ENCODE measurements at regions not wholly inside any gene's neighbourhood (a gene's known extent, or its start where the extent isn't known, plus 50 kb on each side); places are given as distances from the start of the nearest gene placed in this dataset.

GRCh38 chr6:40714576-40715564 is 127.7 kb upstream of the LRFN2 start:
- DNase-seq: peak; percentile 47 to 74 (median 54)
- no peaks in the 10 kb centered on the region for H3K27me3 ChIP-seq
- TF ChIP-seq POLR2A (IDR thresholded peaks at IDR 0.05): no peak
- peak in 1 of 4 donors; percentile 12 for TF ChIP-seq CTCF (IDR thresholded peaks at IDR 0.05)
- H3K9me3 ChIP-seq: no peaks in the 10 kb centered on the region
- ATAC-seq: peak; percentile 52 to 94 (median 84)
- H3K4me1 ChIP-seq: peaks cover 0 to 14% (median 0%) of the 10 kb centered on the region in 4 donors
- H3K27ac ChIP-seq: peak overlapping the region in 1 of 3 donors; percentile 68
- H3K4me3 ChIP-seq: no peak overlapping the region
- H3K36me3 ChIP-seq: no peaks in the 10 kb centered on the region
- intact Hi-C loops (cut with DNase I): no loop called here
- WGBS (ENCODE audit: insufficient coverage, low coverage, low lambda C conversion rate, missing lambda C conversion rate): 56% methylated on average over 6 of the region's 8 CpGs

GRCh38 chr6:40714143-40714542 is 127.0 kb upstream of the LRFN2 start:
- intact Hi-C loops (cut with DNase I): no loop called here
- H3K4me1 ChIP-seq: peaks cover 0 to 12% (median 0%) of the 10 kb centered on the region in 4 donors
- WGBS (ENCODE audit: insufficient coverage, low coverage, low lambda C conversion rate, missing lambda C conversion rate): 87% methylated on average over 3 of the region's 6 CpGs
- ATAC-seq (no peak), DNase-seq (no peak)
- H3K27me3 ChIP-seq: no peaks in the 10 kb centered on the region
- peak overlapping the region in 1 of 3 donors; percentile 68 for H3K27ac ChIP-seq
- H3K9me3 ChIP-seq: no peaks in the 10 kb centered on the region
- TF ChIP-seq POLR2A (IDR thresholded peaks at IDR 0.05) (no peak), CTCF (IDR thresholded peaks at IDR 0.05) (no peak)
- no peak overlapping the region for H3K4me3 ChIP-seq
- no peaks in the 10 kb centered on the region for H3K36me3 ChIP-seq

- peak in 1 of 4 donors; percentile 17 for TF ChIP-seq CTCF (IDR thresholded peaks at IDR 0.05)
- no peak for TF ChIP-seq POLR2A (IDR thresholded peaks at IDR 0.05)
- Histone ChIP-seq H3K4me1 (peaks cover 0 to 10% (median 0%) of the 10 kb centered on the region in 4 donors), H3K4me3 (no peak overlapping the region), H3K27ac (no peak overlapping the region), H3K36me3 (no peaks in the 10 kb centered on the region), H3K9me3 (no peaks in the 10 kb centered on the region), H3K27me3 (no peaks in the 10 kb centered on the region)
- WGBS (ENCODE audit: insufficient coverage, low coverage, low lambda C conversion rate, missing lambda C conversion rate): 82% methylated on average over 4 of the region's 10 CpGs
- DNase-seq: no peak
- intact Hi-C loops (cut with DNase I): no loop called here
- ATAC-seq: no peak
Observed at GRCh38 chr6:40713002-40713719, 126.0 kb upstream of the LRFN2 start.

GRCh38 chr6:40710626-40711330 is 123.6 kb upstream of the LRFN2 start:
- H3K9me3 ChIP-seq: no peaks in the 10 kb centered on the region
- 57% methylated on average over 4 of the region's 5 CpGs for WGBS (ENCODE audit: insufficient coverage, low coverage, low lambda C conversion rate, missing lambda C conversion rate)
- no peaks in the 10 kb centered on the region for H3K27me3 ChIP-seq
- intact Hi-C loops (cut with DNase I): no loop called here
- TF ChIP-seq CTCF (IDR thresholded peaks at IDR 0.05) (no peak), POLR2A (IDR thresholded peaks at IDR 0.05) (no peak)
- H3K36me3 ChIP-seq: no peaks in the 10 kb centered on the region
- DNase-seq: no peak
- peaks cover 0 to 10% (median 0%) of the 10 kb centered on the region in 4 donors for H3K4me1 ChIP-seq
- ATAC-seq: no peak
- no peak overlapping the region for H3K27ac ChIP-seq
- H3K4me3 ChIP-seq: no peak overlapping the region

All from right lobe of liver (tissue), 6 donors.